Thoracic aorta (tissue), 2 donors: ENCODE measurements at regions not wholly inside any gene's neighbourhood (a gene's known extent, or its start where the extent isn't known, plus 50 kb on each side); places are given as distances from the start of the nearest gene placed in this dataset.

Experiments used
- ATAC-seq: fragments of 150-250 bp; one replicate; pipeline ENCODE4 v1.8.0; 2017; ENCODE audit warnings: low read depth; ENCODE audit not compliant: insufficient number of reproducible peaks, low FRiP score
- DNase-seq: peaks from one replicate; pipeline ENCODE4 v3.0.0-alpha.2; 2020; ENCODE audit warnings: low spot score
- H3K27ac ChIP-seq, 2 donors: fragments of 200-600 bp; sonication (generic); 1 replicate in 1 of 2; 2 replicates in 1 of 2; pipeline ENCODE4 v1.5.1; 2016; ENCODE audit warnings: mild to moderate bottlenecking in 2 of 2, moderate library complexity in 2 of 2
- H3K27me3 ChIP-seq: fragments of 200-600 bp; sonication (generic); replicated peaks from 2 replicates; pipeline ENCODE4 v1.6.0; 2016; ENCODE audit warnings: mild to moderate bottlenecking; ENCODE audit not compliant: insufficient read depth
- H3K36me3 ChIP-seq: fragments of 200-600 bp; sonication (generic); one replicate; pipeline ENCODE4 v1.5.1; 2016
- H3K4me1 ChIP-seq, 2 donors: fragments of 200-600 bp; sonication (generic); 1 replicate in 1 of 2; 2 replicates in 1 of 2; pipeline versions ENCODE4 v1.5.1 to v1.6.0; 2016; ENCODE audit warnings: low read depth in 2 of 2, mild to moderate bottlenecking in 1 of 2; ENCODE audit not compliant: control insufficient read depth in 1 of 2
- H3K4me3 ChIP-seq: fragments of 200-600 bp; sonication (generic); 2 replicates; pipeline ENCODE4 v1.5.1; 2016; ENCODE audit warnings: mild to moderate bottlenecking
- H3K9me3 ChIP-seq: fragments of 200-600 bp; sonication (generic); 2 replicates; pipeline ENCODE4 v1.5.1; 2016
- TF ChIP-seq, protein P1 (sequence below): fragments of 200-600 bp; sonication (generic); IDR thresholded peaks from one replicate; pipeline ENCODE4 v1.5.1; 2019; ENCODE audit warnings: antibody characterized with exemption

DNA sequence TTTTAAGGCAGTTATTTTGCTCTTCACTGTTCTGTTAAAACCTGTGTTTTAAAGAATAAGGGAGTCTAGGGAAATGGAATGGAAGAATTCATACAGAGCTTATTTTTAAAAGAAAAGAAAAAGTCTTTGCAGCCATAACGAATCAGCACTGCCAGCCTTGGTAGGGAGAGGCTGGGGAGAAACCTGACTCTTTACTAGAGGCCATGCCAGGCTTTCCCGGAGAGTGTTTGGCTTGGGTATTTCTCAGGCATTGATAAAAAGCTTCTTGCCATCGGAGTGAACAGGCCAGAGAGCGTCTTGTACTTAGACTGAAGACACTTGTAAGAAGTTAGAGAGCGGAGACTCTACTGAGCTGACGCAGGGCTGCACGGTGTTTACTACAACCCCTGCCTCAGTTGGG lies 72.7 kb upstream of the NFIL3 start:
- Histone ChIP-seq H3K27ac (peak overlapping the region in 1 of 2 donors; percentile 56), H3K9me3 (no peaks in the 10 kb centered on the region), H3K27me3 (no peaks in the 10 kb centered on the region), H3K4me3 (no peak overlapping the region), H3K4me1 (peaks cover 9 to 11% of the 10 kb centered on the region in 2 donors), H3K36me3 (no peaks in the 10 kb centered on the region)
- TF ChIP-seq, protein P1, sequence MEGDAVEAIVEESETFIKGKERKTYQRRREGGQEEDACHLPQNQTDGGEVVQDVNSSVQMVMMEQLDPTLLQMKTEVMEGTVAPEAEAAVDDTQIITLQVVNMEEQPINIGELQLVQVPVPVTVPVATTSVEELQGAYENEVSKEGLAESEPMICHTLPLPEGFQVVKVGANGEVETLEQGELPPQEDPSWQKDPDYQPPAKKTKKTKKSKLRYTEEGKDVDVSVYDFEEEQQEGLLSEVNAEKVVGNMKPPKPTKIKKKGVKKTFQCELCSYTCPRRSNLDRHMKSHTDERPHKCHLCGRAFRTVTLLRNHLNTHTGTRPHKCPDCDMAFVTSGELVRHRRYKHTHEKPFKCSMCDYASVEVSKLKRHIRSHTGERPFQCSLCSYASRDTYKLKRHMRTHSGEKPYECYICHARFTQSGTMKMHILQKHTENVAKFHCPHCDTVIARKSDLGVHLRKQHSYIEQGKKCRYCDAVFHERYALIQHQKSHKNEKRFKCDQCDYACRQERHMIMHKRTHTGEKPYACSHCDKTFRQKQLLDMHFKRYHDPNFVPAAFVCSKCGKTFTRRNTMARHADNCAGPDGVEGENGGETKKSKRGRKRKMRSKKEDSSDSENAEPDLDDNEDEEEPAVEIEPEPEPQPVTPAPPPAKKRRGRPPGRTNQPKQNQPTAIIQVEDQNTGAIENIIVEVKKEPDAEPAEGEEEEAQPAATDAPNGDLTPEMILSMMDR: no peak
- no peak for ATAC-seq
- DNase-seq: no peak

DNA sequence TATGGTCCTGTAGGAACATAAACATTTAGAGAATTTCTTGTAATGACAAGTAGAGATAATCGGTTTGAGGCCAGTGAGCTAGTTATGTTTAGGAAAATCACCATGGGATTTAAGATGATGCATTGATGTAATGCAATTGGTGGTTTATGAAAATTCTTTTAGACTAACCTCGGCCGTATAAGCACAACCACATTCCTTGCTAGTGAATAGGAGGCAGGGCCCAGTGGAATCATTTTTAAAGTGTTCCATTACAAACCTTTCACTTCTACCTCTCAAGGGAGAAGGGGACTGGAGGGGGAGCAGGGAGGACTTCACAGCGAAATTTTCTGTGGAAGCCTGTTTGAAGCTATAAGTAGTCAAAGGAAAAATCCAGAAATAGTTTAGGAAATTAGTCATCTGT lies 71.8 kb upstream of the NFIL3 start:
- H3K27ac ChIP-seq: peak overlapping the region in 1 of 2 donors; percentile 56
- TF ChIP-seq, protein P1: no peak
- H3K27me3 ChIP-seq: no peaks in the 10 kb centered on the region
- no peaks in the 10 kb centered on the region for H3K36me3 ChIP-seq
- H3K4me3 ChIP-seq: no peak overlapping the region
- H3K4me1 ChIP-seq: peaks cover 9 to 11% of the 10 kb centered on the region in 2 donors
- DNase-seq (no peak), ATAC-seq (peak; percentile 34)
- no peaks in the 10 kb centered on the region for H3K9me3 ChIP-seq

DNA sequence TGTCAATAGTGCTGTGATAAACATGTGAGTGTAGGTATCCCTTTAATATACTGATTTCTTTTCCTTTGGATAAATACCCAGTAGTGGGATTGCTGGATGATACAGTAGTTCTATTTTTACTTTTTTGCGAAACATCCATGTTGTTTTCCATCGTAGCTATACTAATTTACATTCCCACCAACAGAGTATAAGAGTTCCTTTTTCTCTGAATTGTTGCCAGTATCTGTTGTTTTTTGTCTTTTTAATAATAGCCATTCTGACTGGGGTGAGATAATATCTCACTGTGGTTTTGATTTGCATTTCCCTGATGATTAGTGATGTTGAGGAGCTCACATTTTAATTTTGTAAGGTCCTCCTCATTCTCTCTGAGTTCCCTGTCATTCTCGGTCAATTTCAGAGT lies 71.1 kb upstream of the NFIL3 start:
- Histone ChIP-seq H3K4me3 (no peak overlapping the region), H3K27ac (peak overlapping the region in 1 of 2 donors; percentile 56), H3K27me3 (no peaks in the 10 kb centered on the region), H3K36me3 (no peaks in the 10 kb centered on the region), H3K4me1 (peaks cover 11% of the 10 kb centered on the region in 2 donors), H3K9me3 (no peaks in the 10 kb centered on the region)
- ATAC-seq: no peak
- DNase-seq: no peak
- TF ChIP-seq, protein P1: no peak

DNA sequence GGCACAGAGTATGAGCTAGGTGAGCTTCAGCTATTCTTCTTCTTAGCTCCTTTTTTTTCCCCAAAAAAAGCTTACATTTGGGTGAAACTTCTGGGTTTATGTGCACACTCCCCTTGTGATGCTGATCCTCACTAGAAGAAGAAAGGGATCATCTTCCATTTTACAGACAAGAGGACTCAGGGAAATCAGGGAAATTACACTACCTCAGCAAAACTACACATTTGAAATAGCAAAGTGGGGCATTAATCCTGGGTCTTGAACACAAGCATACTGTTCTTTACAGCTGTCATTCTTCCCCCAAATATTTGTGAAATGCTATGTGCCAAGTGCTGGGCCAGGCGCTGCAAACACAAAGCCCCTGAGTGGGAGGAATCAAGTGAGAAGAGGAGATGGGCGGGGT lies 68.6 kb upstream of the NFIL3 start:
- Histone ChIP-seq H3K4me1 (peaks cover 11 to 18% of the 10 kb centered on the region in 2 donors), H3K27ac (no peak overlapping the region), H3K4me3 (no peak overlapping the region), H3K9me3 (no peaks in the 10 kb centered on the region), H3K36me3 (no peaks in the 10 kb centered on the region), H3K27me3 (no peaks in the 10 kb centered on the region)
- no peak for DNase-seq
- ATAC-seq: no peak
- TF ChIP-seq, protein P1: no peak

DNA sequence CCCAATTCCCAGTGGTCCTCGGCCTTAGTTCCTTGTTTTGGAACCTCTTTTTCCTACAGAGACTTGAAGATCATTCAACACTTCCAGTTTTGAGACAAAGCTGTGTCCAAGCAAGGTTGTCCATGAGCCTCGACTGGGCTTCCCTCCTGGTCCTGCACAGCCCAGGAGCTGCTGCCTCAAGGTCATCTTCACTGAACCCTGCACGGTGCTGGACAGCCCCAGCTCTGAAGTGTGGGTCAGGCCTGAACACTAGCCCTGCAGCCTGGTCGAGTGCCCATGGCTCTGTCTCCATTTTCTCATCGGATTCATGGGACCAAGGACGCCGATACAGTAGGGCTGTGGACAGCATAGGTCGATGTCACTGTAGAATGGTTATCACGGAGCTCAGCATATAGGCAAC lies 68.0 kb upstream of the NFIL3 start:
- Histone ChIP-seq H3K27ac (no peak overlapping the region), H3K27me3 (no peaks in the 10 kb centered on the region), H3K4me1 (peaks cover 15 to 18% of the 10 kb centered on the region in 2 donors), H3K36me3 (no peaks in the 10 kb centered on the region), H3K9me3 (no peaks in the 10 kb centered on the region), H3K4me3 (no peak overlapping the region)
- ATAC-seq: no peak
- no peak for DNase-seq
- TF ChIP-seq, protein P1: no peak
